GM21515 (cell line): ENCODE measurements at regions not wholly inside any gene's neighbourhood (a gene's known extent, or its start where the extent isn't known, plus 50 kb on each side); places are given as distances from the start of the nearest gene placed in this dataset.
"Not testable (repeated sequence)": the region's sequence is repeated elsewhere in the genome, so short reads cannot be mapped to it uniquely, and the experiment has no call there.

Source experiments
- ATAC-seq: cut with Tn5 transposase; IDR thresholded peaks from one replicate; pipeline ENCODE4 v1.9.1; 2021; ENCODE audit not compliant: unreplicated experiment

- no peak for ATAC-seq
Observed at GRCh38 chr6:69623357-69623756, 173.5 kb downstream of the LMBRD1 start.

- ATAC-seq = no peak
Observed at GRCh38 chr6:69622924-69623323, 173.9 kb downstream of the LMBRD1 start.

GRCh38 chr6:69622230-69622629 lies 174.6 kb downstream of the LMBRD1 start:
- ATAC-seq = no peak

GRCh38 chr6:69617163-69617562 lies 179.6 kb downstream of the LMBRD1 start:
- no peak for ATAC-seq

- ATAC-seq = no peak
Observed at GRCh38 chr6:69609836-69610472, 186.9 kb downstream of the LMBRD1 start.

GRCh38 chr6:69601132-69601531 lies 195.7 kb downstream of the LMBRD1 start:
- no peak for ATAC-seq

- ATAC-seq = no peak
Observed at GRCh38 chr6:69594405-69594804, 202.4 kb downstream of the LMBRD1 start.

GRCh38 chr6:69593706-69594105 lies 203.1 kb downstream of the LMBRD1 start:
- no peak for ATAC-seq

GRCh38 chr6:69589626-69590025 lies 207.2 kb downstream of the LMBRD1 start:
- ATAC-seq = no peak

- ATAC-seq = peak; percentile 92
Observed at GRCh38 chr6:69584913-69585729, 211.7 kb downstream of the LMBRD1 start.

- no peak for ATAC-seq
Observed at GRCh38 chr6:69584536-69584912, 212.3 kb downstream of the LMBRD1 start.

- no peak for ATAC-seq
Observed at GRCh38 chr6:69581581-69581980, 215.2 kb downstream of the LMBRD1 start.

- ATAC-seq = no peak
Observed at GRCh38 chr6:69580706-69581105, 216.1 kb downstream of the LMBRD1 start.

GRCh38 chr6:69578361-69578890 lies 218.4 kb downstream of the LMBRD1 start:
- no peak for ATAC-seq

GRCh38 chr6:69571234-69571633 lies 225.6 kb downstream of the LMBRD1 start:
- ATAC-seq = no peak

- ATAC-seq = no peak
Observed at GRCh38 chr6:69570106-69570505, 226.7 kb downstream of the LMBRD1 start.

- not testable (repeated sequence) for ATAC-seq
Observed at GRCh38 chr6:69560597-69560996, 236.2 kb downstream of the LMBRD1 start.

GRCh38 chr6:69555088-69555638 lies 241.6 kb downstream of the LMBRD1 start:
- ATAC-seq = no peak

- ATAC-seq = peak; percentile 77
Observed at GRCh38 chr6:69542494-69542893, 254.3 kb downstream of the LMBRD1 start.

GRCh38 chr6:69527921-69528476 lies 268.8 kb downstream of the LMBRD1 start:
- no peak for ATAC-seq

- ATAC-seq = not testable (repeated sequence)
Observed at GRCh38 chr6:69515480-69515879, 281.3 kb downstream of the LMBRD1 start.

- ATAC-seq = no peak
Observed at GRCh38 chr6:69494595-69494994, 302.2 kb downstream of the LMBRD1 start.
